ENCODE measurements at regions not wholly inside any gene's neighbourhood (a gene's known extent, or its start where the extent isn't known, plus 50 kb on each side); places are given as distances from the start of the nearest gene placed in this dataset.

GRCh38 chr10:30743586-30743985, 114.0 kb upstream of the LYZL2 start:
- in situ Hi-C loops (cut with HindIII; ENCODE audit: extremely low pct_ligation_motif_present, low pct_unique_long_range_greater_than_20kb), result no loop called here
- 52% methylated on average over 3 of the region's 3 CpGs for WGBS (ENCODE audit: low lambda C conversion rate)
- Histone ChIP-seq H4K20me1 (ENCODE audit: insufficient read depth, low read length) (no peaks in the 10 kb centered on the region), H3K4me1 (ENCODE audit: insufficient read depth, low read length) (no peaks in the 10 kb centered on the region), H3K27ac (ENCODE audit: extremely low read length, insufficient read depth, low read length) (no peak overlapping the region), H3K4me2 (ENCODE audit: low read depth, low read length) (no peak overlapping the region), H3K36me3 (replicated peaks in 1 of 2; ENCODE audit: control insufficient read depth in 1 of 2, insufficient read depth in 2 of 2, low read length in 2 of 2) (no peaks in the 10 kb centered on the region), H3K9ac (ENCODE audit: insufficient read depth, low read depth, low read length) (no peak overlapping the region), H3K4me3 (replicated peaks in 1 of 3; ENCODE audit: insufficient read depth in 1 of 3, low read depth in 2 of 3, low read length in 3 of 3) (no peak overlapping the region), H3K9me3 (ENCODE audit: low read length) (no peaks in the 10 kb centered on the region), H2AFZ (ENCODE audit: low read length) (no peak overlapping the region), H3K27me3 (ENCODE audit: control insufficient read depth in 1 of 2, insufficient read depth in 2 of 2, low read length in 2 of 2) (peaks cover 0 to 9% of the 10 kb centered on the region in 2 experiments; a peak in 1 of 5 replicates), H3K79me2 (ENCODE audit: insufficient read depth, low read length) (no peaks in the 10 kb centered on the region)
- TF ChIP-seq ZNF841 (CRISPR knock-in tag; IDR thresholded peaks at IDR 0.05; ENCODE audit: borderline replicate concordance) (no peak), ZBTB21 (CRISPR knock-in tag; IDR thresholded peaks at IDR 0.05) (no peak), ZNF510 (CRISPR knock-in tag; IDR thresholded peaks at IDR 0.05; ENCODE audit: low read depth) (no peak), MTF2 (CRISPR knock-in tag; IDR thresholded peaks at IDR 0.05; ENCODE audit: borderline replicate concordance) (no peak), HNF1A (IDR thresholded peaks at IDR 0.05; ENCODE audit: low read depth) (no peak), HNF1A (CRISPR knock-in tag; IDR thresholded peaks at IDR 0.05; ENCODE audit: borderline replicate concordance) (no peak), ZNF225 (CRISPR knock-in tag; IDR thresholded peaks at IDR 0.05) (no peak), HOXD1 (CRISPR knock-in tag; IDR thresholded peaks at IDR 0.05) (no peak), ZNF33A (CRISPR knock-in tag; IDR thresholded peaks at IDR 0.05; ENCODE audit: borderline replicate concordance) (no peak)
- TF ChIP-seq, protein P1, sequence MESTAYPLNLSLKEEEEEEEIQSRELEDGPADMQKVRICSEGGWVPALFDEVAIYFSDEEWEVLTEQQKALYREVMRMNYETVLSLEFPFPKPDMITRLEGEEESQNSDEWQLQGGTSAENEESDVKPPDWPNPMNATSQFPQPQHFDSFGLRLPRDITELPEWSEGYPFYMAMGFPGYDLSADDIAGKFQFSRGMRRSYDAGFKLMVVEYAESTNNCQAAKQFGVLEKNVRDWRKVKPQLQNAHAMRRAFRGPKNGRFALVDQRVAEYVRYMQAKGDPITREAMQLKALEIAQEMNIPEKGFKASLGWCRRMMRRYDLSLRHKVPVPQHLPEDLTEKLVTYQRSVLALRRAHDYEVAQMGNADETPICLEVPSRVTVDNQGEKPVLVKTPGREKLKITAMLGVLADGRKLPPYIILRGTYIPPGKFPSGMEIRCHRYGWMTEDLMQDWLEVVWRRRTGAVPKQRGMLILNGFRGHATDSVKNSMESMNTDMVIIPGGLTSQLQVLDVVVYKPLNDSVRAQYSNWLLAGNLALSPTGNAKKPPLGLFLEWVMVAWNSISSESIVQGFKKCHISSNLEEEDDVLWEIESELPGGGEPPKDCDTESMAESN (CRISPR knock-in tag; conservative IDR thresholded peaks at IDR 0.05), result no peak
- intact Hi-C loops (cut with micrococcal nuclease; ENCODE audit: unreplicated experiment), result no loop called here
- ChIA-PET POLR2A (no interaction called here), CTCF (ENCODE audit: low intra/inter-chr PET ratio, low total read pairs) (no interaction called here)
- DNase-seq (ENCODE audit: low spot score) (no peak), ATAC-seq (no peak), FAIRE-seq (no peak)
- BruUV-seq (replicated peaks), result no TSS peak

Data from HepG2 (cell line).